Hematopoietic multipotent progenitor cell treated with erythropoietin and hydrocortisone succinate and interleukin-3 and kit ligand, for 15 days (in vitro differentiated cells): ENCODE measurements at regions not wholly inside any gene's neighbourhood (a gene's known extent, or its start where the extent isn't known, plus 50 kb on each side); places are given as distances from the start of the nearest gene placed in this dataset.

Experiments used
- DNase-seq: peaks from one replicate; pipeline ENCODE4 v3.0.0-alpha.2; 2015; ENCODE audit warnings: low spot score

GRCh38 chr18:73918816-73919215, 228.8 kb downstream of the FBXO15 start:
- DNase-seq, result no peak

DNA sequence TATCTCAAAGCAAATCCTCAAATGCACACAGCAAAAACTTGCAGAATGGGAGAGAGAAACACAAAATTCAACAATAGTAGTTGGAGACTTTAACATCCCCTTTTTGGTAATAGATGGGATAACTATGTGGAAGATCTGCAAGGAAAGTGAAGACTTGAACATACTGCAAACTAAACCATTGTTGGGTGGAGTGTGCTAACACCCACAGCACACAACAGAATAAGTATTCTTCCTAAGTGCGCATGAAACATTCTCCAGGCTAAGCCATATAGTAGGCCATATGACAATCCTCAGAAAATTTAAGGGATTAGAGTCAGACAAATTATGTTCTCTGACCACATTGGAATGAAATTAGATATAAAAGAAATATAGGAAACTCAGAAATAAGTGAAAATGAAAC, 230.6 kb downstream of the FBXO15 start:
- DNase-seq, result no peak

GRCh38 chr18:73913505-73913904, 234.1 kb downstream of the FBXO15 start:
- DNase-seq, result no peak

DNA sequence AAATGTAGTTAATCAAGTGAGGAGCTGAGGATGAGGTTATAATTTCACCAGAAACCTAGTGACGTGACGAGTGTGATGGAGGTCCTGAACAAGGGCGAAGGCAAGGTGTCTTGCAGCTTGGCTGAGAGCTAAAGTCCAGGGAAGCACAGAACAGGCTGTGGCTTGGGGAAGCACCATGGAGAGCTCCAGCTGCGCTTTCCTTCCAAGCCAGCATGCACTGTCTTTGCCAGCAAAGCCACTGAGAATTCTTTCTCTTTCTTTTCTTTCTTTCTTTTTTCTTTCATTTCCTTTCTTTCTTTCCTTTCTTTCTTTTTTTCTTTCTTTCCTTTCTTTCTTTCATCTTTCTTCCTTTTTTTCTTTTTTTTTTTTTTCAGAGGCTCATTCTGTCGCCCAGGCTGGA, 239.3 kb downstream of the FBXO15 start:
- no peak for DNase-seq

- no peak for DNase-seq
Measured at GRCh38 chr18:73901566-73901965, 246.1 kb downstream of the FBXO15 start.

- no peak for DNase-seq
Measured at GRCh38 chr18:73901151-73901550, 246.5 kb downstream of the FBXO15 start.

DNA sequence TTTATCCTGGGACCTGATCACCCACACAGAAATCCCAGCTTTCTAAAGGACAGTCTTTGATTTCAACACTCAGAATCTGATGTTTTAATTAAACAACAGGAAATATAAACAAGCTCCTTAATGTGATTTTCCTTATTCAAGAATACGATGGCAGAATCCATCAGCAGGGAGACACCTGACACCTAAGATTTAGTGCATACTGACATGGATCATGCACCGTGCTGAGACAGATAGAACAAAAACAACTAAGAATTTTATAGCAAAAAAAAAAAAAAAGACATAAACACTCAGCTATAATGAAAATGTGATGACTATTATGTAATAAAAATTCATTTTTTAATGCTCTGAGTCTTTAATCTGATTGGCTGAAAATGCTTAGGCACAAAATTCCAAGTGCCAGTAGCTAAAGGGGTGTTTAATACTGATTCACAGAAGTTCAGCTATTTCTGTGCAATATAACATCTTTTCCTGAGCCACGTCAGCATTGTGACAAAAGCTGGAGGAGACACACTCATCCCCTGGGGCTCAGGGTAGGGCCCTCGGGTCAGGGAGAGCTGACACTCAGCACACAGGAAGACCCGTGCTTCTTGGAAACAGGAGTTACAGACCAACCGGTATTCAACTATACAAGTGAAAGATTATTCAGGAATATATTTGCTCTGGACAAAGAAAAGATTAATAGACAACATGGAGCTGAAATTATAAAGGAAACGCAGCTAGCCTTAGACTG, 247.4 kb downstream of the FBXO15 start:
- no peak for DNase-seq

GRCh38 chr18:73897517-73897916, 250.1 kb downstream of the FBXO15 start:
- DNase-seq, result no peak

DNA sequence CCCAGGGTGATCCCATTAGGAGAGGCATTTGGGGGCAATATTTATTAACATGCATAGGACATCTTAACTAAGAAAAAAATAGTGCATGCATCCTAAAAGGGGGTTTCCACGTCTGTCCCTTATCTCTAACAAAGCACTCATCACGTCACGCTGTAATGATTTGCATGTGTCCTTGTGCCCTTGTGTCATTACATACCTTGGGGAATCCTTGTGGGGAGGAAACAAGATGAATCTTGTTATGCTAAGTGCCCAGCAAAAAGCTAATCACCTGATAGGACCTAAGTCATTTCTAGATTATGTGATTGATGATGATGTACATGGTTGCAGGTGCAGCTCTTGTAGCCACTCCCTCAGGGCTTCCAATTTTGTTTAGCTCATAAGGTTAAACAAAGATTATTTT, 250.9 kb downstream of the FBXO15 start:
- no peak for DNase-seq

- DNase-seq, result no peak
Measured at GRCh38 chr18:73895701-73896100, 251.9 kb downstream of the FBXO15 start.

DNA sequence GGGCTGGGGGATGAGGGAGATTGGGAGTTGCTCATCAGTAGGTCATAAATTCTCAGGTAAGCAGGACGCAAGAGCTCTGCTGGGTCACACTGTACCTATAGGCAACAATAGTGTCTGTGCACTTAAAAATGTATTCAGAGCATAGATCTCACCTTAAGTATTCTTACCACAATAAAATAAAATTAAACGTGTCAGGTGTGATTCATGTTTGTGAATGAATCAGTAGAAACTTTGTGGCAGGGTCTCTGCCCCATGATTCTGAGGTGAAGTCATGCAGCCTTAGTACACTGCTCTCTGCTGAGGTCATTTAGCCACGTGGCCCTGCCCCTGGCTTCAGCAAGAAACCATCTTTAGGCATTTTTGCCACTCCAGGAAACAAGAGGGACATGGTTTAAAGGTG, 253.8 kb downstream of the FBXO15 start:
- DNase-seq, result no peak

- no peak for DNase-seq
Measured at GRCh38 chr18:73891572-73892421, 255.8 kb downstream of the FBXO15 start.

- DNase-seq, result no peak
Measured at GRCh38 chr18:73888565-73888964, 259.1 kb downstream of the FBXO15 start.

GRCh38 chr18:73887801-73888200, 259.8 kb downstream of the FBXO15 start:
- DNase-seq, result no peak

DNA sequence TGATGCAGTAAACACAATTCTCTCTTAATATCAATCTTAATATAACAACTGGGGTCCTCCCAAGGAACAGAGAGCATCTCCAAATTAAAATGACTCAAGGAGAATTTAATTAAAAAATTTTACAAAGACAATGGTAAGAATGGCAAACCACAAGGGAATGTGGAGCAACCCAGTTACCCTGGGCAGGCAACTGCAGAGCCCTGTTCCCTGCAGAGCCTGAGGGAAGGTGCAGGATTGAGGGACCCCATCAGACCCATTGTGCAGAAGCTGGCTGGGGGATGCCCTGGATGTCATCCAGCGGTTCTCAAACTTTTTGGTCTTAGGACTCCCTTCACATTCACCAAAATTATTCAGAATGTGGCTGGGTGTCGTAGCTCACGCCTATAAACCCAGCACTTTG, 262.8 kb downstream of the FBXO15 start:
- DNase-seq, result no peak

DNA sequence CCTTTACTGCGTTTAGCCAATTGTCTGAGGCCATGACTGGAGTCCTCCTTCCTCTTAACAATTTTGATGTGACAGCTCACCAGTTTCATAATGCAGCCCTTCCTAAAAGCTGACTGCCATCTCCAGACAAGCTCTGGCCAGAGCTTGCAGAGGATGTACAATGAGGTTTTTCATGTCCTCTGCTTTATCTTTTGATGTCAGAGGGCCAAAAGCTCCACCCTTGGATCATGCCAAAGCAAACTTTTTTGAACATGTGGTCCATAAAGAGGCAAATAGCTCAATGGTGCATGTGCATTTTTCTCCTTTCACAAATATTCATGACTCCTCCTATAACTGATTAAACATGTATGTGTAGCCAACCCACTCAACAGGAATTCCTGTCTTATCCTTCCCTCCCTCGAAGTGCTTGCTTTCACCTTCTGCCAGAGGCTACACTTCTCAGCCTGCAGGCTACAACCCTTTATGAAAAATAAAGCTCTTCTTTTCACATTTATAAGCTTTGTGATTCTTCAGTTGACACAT, 266.2 kb downstream of the FBXO15 start:
- no peak for DNase-seq

DNA sequence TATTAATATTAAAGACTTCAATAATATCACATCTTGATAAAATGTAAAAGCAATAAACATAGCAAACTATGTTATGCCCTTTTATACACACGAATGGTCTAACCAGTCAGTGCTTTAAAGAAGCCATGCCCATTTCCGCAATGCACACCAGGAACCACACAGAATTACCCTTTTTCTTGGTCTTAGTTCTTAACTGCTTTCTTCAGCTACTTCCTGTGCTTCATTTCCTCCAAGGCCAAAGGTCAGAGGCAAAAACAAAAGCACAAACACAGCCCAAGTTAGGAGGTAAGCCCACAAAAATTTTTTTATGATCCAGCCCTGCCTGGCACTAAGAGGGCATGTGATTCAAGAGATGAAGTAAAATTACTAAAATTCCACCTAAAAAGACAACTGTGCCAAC, 267.2 kb downstream of the FBXO15 start:
- DNase-seq, result no peak

DNA sequence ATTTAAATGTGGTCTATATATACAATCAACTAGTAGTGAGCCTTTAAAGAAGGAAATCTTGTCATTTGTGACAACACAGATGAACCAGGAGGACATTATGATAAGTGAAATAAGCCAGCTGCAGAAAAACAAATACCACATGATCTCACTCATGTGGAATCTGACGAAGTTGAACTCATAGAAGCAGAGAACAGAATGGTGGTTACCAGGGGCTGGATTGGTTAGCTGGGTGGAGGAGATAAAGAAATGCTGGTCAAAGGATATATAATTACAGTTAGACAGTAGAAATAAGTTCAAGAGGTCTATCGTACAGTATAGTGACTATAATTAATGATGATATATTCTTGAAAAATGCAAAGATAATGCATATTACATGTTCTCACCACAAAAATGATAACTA, 267.9 kb downstream of the FBXO15 start:
- DNase-seq, result no peak

DNA sequence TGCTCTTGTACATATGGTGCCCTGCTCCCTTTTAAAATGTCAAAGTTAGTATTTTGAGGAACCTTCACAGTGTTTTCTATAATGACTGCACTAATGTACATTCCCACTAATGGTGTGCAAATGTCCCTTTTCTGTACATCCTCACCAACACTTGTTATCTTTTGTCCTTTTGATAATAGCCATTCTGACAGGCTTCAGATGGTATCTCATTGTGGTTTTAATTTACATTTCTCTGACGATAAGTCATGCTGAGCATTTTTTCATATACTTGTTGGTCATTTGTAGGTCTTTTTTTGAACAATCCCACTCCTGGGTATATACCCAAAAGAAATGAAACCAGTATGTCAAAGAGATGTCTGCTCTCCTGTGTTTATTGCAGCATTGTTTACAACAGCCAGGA, 268.3 kb downstream of the FBXO15 start:
- no peak for DNase-seq

DNA sequence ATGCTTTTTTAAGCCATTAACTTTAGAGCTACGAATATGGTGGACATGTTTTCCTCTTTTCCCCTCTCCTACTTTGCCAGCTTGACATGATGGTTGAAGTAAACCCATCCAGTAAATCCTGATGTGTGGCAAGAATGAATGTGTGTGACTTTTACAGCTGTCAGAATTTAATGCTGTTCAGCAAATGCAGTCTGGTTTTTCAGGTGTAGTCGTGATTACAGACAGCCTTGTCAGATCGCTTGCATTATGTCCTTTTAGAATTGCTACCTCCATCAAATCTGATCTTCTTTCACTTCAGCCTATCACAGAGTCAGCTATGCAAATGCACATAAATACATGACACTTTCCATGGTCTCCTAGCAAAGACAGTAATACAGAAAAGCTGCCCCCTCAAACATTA, 278.5 kb downstream of the FBXO15 start:
- DNase-seq, result no peak

DNA sequence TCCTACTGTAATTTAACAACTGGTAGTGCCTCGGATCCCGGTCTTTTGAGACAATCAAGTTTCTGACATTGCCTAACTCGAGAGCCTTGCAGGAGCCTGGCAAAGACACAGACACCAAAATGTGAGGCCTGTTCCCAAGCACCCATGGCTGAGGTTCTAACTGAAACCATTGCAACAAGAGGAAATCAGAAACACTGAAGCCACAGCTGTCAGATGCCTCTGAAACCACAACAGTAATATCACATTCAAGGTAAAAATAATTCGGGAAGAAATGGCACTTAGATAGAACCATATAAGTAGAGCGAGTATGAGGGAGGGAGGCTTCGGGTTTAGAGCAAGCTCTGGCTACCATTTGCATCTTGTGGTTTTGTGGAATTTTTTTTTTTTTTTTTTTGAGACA, 285.9 kb downstream of the FBXO15 start:
- DNase-seq, result no peak

- no peak for DNase-seq
Measured at GRCh38 chr18:73859837-73860397, 287.7 kb downstream of the FBXO15 start.
